ENCODE measurements at regions not wholly inside any gene's neighbourhood (a gene's known extent, or its start where the extent isn't known, plus 50 kb on each side); places are given as distances from the start of the nearest gene placed in this dataset.

DNA sequence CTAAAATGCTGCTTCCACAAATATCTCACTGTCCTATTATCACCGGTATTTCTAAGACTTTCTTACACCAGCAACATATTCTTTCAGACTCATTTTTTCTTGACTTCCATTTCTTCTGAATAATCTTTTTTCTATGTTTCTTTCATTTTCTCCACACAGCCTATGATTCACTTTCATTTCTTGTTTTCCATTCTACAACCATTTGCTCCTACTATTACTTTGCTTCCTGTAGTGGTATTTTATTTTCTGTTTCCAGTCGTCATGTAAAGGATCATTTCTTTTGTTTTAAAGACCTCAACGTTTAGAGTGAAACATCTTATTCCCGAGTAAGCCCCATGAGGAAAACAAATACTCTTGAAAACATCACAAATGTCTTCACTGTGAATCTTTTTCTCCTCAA lies 182.2 kb upstream of the MDGA2 start:
- DNase-seq = no peak
- Histone ChIP-seq H2AK5ac (ENCODE audit: insufficient read length, low read length) (no peak overlapping the region), H4K5ac (ENCODE audit: insufficient read length, low read depth, low read length) (no peak overlapping the region), H3K79me1 (ENCODE audit: insufficient read depth, low read depth, low read length, poor library complexity, severe bottlenecking) (no peaks in the 10 kb centered on the region), H3K23me2 (ENCODE audit: insufficient read length, low read depth, low read length, poor library complexity, severe bottlenecking) (no peaks in the 10 kb centered on the region), H3K79me2 (ENCODE audit: insufficient read depth, low read length) (no peaks in the 10 kb centered on the region), H2AFZ (ENCODE audit: low read length) (no peak overlapping the region), H3K9ac (ENCODE audit: extremely low read depth, insufficient read length, low read length) (no peak overlapping the region), H3K9me3 (ENCODE audit: control insufficient read depth, low read depth, low read length) (no peaks in the 10 kb centered on the region), H3K4me2 (ENCODE audit: insufficient read depth, insufficient read length, low read length) (no peak overlapping the region), H2BK5ac (ENCODE audit: insufficient read length, low read length) (no peak overlapping the region), H2BK20ac (ENCODE audit: low read depth, low read length, poor library complexity, severe bottlenecking) (no peak overlapping the region), H3K4me1 (ENCODE audit: insufficient read depth, low read length) (no peaks in the 10 kb centered on the region), H2BK12ac (ENCODE audit: insufficient read length, low read depth, low read length) (no peak overlapping the region), H3K14ac (ENCODE audit: insufficient read depth, low read length) (no peak overlapping the region), H4K91ac (ENCODE audit: insufficient read length, low read depth, low read length) (no peak overlapping the region), H3K56ac (ENCODE audit: insufficient read length, low read depth, low read length) (no peak overlapping the region), H2BK15ac (ENCODE audit: low read depth, low read length) (no peak overlapping the region), H3K4ac (ENCODE audit: low read depth, low read length) (no peak overlapping the region), H3K27ac (ENCODE audit: insufficient read length, low read depth, low read length) (no peak overlapping the region), H4K8ac (replicated peaks; ENCODE audit: insufficient read length, low read depth, low read length) (no peak overlapping the region), H2BK120ac (ENCODE audit: low read depth, low read length, poor library complexity, severe bottlenecking) (no peak overlapping the region), H3T11ph (ENCODE audit: low read length) (no peak overlapping the region), H4K20me1 (ENCODE audit: control insufficient read depth, insufficient read depth, insufficient read length) (no peaks in the 10 kb centered on the region), H3K23ac (ENCODE audit: insufficient read length, low read depth, low read length) (no peak overlapping the region), H3K27me3 (ENCODE audit: insufficient read depth, low read length) (no peaks in the 10 kb centered on the region), H3K18ac (ENCODE audit: insufficient read length, low read depth, low read length) (no peak overlapping the region)
- TF ChIP-seq, protein P1, sequence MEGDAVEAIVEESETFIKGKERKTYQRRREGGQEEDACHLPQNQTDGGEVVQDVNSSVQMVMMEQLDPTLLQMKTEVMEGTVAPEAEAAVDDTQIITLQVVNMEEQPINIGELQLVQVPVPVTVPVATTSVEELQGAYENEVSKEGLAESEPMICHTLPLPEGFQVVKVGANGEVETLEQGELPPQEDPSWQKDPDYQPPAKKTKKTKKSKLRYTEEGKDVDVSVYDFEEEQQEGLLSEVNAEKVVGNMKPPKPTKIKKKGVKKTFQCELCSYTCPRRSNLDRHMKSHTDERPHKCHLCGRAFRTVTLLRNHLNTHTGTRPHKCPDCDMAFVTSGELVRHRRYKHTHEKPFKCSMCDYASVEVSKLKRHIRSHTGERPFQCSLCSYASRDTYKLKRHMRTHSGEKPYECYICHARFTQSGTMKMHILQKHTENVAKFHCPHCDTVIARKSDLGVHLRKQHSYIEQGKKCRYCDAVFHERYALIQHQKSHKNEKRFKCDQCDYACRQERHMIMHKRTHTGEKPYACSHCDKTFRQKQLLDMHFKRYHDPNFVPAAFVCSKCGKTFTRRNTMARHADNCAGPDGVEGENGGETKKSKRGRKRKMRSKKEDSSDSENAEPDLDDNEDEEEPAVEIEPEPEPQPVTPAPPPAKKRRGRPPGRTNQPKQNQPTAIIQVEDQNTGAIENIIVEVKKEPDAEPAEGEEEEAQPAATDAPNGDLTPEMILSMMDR (conservative IDR thresholded peaks at IDR 0.05) = no peak
- no CpG with 5 or more reads among the region's 4 CpGs for WGBS (ENCODE audit: extremely low coverage, insufficient read length, low lambda C conversion rate)
- no peaks in the 10 kb centered on the region for H3K36me3 Mint-ChIP-seq (ENCODE audit: insufficient read depth in 1 of 3, low read depth in 3 of 3)
- H3K27ac Mint-ChIP-seq = no peak overlapping the region
- no peaks in the 10 kb centered on the region for H3K4me1 Mint-ChIP-seq
- H3K27me3 Mint-ChIP-seq (ENCODE audit: low read depth) = no peaks in the 10 kb centered on the region
- no peaks in the 10 kb centered on the region for H3K9me3 Mint-ChIP-seq
- no peak overlapping the region for H3K4me3 Mint-ChIP-seq

Data from H9 (cell line).